Suprapubic skin (tissue), 3 donors: ENCODE measurements at regions not wholly inside any gene's neighbourhood (a gene's known extent, or its start where the extent isn't known, plus 50 kb on each side); places are given as distances from the start of the nearest gene placed in this dataset.

Experiments
- POLR2A ChIP-seq, 2 donors: fragments of 450-650 bp; IDR thresholded peaks; one replicate each; pipeline ENCODE4 v1.6.1; 2017; ENCODE audit warnings: antibody characterized with exemption in 2 of 2, mild to moderate bottlenecking in 2 of 2, moderate library complexity in 2 of 2
- TF ChIP-seq, protein P1 (sequence below), 2 donors: fragments of 200-600 bp in 1 of 2; fragments of 450-650 bp in 1 of 2; sonication (generic) in 1 of 2; IDR thresholded peaks; one replicate each; pipeline ENCODE4 v1.5.1; 2016 to 2019; ENCODE audit warnings: antibody characterized with exemption in 2 of 2, mild to moderate bottlenecking in 1 of 2, moderate library complexity in 1 of 2

DNA sequence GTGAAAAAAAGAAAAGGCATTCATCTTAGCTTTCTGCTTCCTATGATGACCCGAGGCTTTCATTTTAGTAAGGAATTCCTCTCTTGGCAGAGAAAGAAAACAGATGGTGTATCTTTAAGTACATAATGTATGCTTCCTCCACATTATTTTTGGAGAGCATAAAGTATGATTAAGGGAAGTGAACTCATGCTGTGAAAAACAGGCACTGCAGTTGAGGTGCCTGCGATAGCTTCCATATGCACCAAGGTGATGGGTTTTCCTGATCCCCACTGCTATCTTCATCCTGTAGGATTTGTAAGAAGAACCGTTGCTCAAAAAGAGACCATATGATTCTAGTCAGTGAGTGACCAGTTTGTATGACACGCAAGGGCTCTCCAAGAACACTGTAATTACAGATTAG, 411.5 kb upstream of the MCTP2 start:
- TF ChIP-seq POLR2A (IDR thresholded peaks at IDR 0.05), result no peak
- TF ChIP-seq, protein P1, sequence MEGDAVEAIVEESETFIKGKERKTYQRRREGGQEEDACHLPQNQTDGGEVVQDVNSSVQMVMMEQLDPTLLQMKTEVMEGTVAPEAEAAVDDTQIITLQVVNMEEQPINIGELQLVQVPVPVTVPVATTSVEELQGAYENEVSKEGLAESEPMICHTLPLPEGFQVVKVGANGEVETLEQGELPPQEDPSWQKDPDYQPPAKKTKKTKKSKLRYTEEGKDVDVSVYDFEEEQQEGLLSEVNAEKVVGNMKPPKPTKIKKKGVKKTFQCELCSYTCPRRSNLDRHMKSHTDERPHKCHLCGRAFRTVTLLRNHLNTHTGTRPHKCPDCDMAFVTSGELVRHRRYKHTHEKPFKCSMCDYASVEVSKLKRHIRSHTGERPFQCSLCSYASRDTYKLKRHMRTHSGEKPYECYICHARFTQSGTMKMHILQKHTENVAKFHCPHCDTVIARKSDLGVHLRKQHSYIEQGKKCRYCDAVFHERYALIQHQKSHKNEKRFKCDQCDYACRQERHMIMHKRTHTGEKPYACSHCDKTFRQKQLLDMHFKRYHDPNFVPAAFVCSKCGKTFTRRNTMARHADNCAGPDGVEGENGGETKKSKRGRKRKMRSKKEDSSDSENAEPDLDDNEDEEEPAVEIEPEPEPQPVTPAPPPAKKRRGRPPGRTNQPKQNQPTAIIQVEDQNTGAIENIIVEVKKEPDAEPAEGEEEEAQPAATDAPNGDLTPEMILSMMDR (IDR thresholded peaks at IDR 0.05), result no peak
